ENCODE measurements at regions not wholly inside any gene's neighbourhood (a gene's known extent, or its start where the extent isn't known, plus 50 kb on each side); places are given as distances from the start of the nearest gene placed in this dataset.

- DNase-seq (ENCODE audit: low spot score in 2 of 2, unreplicated experiment in 2 of 2) = no peak
- peaks cover 27% of the 10 kb centered on the region for H3K4me1 Mint-ChIP-seq
- peak overlapping the region; percentile 65 for H3K27ac Mint-ChIP-seq
- no peak overlapping the region for H3K4me3 Mint-ChIP-seq
- H3K9me3 Mint-ChIP-seq = no peaks in the 10 kb centered on the region
- H3K27me3 Mint-ChIP-seq (ENCODE audit: low read depth) = no peaks in the 10 kb centered on the region
- no peak for TF ChIP-seq CTCF (IDR thresholded peaks at IDR 0.05; ENCODE audit: unreplicated experiment)
- H3K36me3 Mint-ChIP-seq = no peaks in the 10 kb centered on the region
These were observed 831.8 kb downstream of the EPHA7 start for GRCh38 chr6:92587525-92587924.

GRCh38 chr6:92586236-92586977 lies 833.0 kb downstream of the EPHA7 start:
- no peaks in the 10 kb centered on the region for H3K27me3 Mint-ChIP-seq (ENCODE audit: low read depth)
- no peaks in the 10 kb centered on the region for H3K36me3 Mint-ChIP-seq
- peak overlapping the region; percentile 5 for H3K27ac Mint-ChIP-seq
- H3K4me3 Mint-ChIP-seq = peak overlapping the region; percentile 15
- H3K4me1 Mint-ChIP-seq = peaks cover 27% of the 10 kb centered on the region
- DNase-seq (ENCODE audit: low spot score in 2 of 2, unreplicated experiment in 2 of 2) = no peak
- TF ChIP-seq CTCF (IDR thresholded peaks at IDR 0.05; ENCODE audit: unreplicated experiment) = no peak
- peaks cover 2% of the 10 kb centered on the region for H3K9me3 Mint-ChIP-seq

GRCh38 chr6:92582211-92582610 lies 837.1 kb downstream of the EPHA7 start:
- Mint-ChIP-seq H3K4me3 (no peak overlapping the region), H3K9me3 (peaks cover 33% of the 10 kb centered on the region), H3K27me3 (ENCODE audit: low read depth) (no peaks in the 10 kb centered on the region), H3K4me1 (peaks cover 12% of the 10 kb centered on the region), H3K36me3 (peaks cover 3% of the 10 kb centered on the region), H3K27ac (no peak overlapping the region)
- DNase-seq (ENCODE audit: low spot score in 2 of 2, unreplicated experiment in 2 of 2) = no peak
- no peak for TF ChIP-seq CTCF (IDR thresholded peaks at IDR 0.05; ENCODE audit: unreplicated experiment)

- Mint-ChIP-seq H3K36me3 (peaks cover 3% of the 10 kb centered on the region), H3K4me1 (no peaks in the 10 kb centered on the region), H3K27me3 (ENCODE audit: low read depth) (no peaks in the 10 kb centered on the region), H3K4me3 (no peak overlapping the region), H3K9me3 (peaks cover 33% of the 10 kb centered on the region), H3K27ac (no peak overlapping the region)
- no peak for DNase-seq (ENCODE audit: low spot score in 2 of 2, unreplicated experiment in 2 of 2)
- no peak for TF ChIP-seq CTCF (IDR thresholded peaks at IDR 0.05; ENCODE audit: unreplicated experiment)
These were observed 842.2 kb downstream of the EPHA7 start for GRCh38 chr6:92577077-92577719.

- no peaks in the 10 kb centered on the region for H3K36me3 Mint-ChIP-seq
- no peak overlapping the region for H3K4me3 Mint-ChIP-seq
- H3K4me1 Mint-ChIP-seq = no peaks in the 10 kb centered on the region
- peaks cover 7% of the 10 kb centered on the region for H3K9me3 Mint-ChIP-seq
- DNase-seq (ENCODE audit: low spot score in 2 of 2, unreplicated experiment in 2 of 2) = no peak
- TF ChIP-seq CTCF (IDR thresholded peaks at IDR 0.05; ENCODE audit: unreplicated experiment) = no peak
- no peak overlapping the region for H3K27ac Mint-ChIP-seq
- no peaks in the 10 kb centered on the region for H3K27me3 Mint-ChIP-seq (ENCODE audit: low read depth)
These were observed 850.8 kb downstream of the EPHA7 start for GRCh38 chr6:92568541-92568940.
